ENCODE measurements at regions not wholly inside any gene's neighbourhood (a gene's known extent, or its start where the extent isn't known, plus 50 kb on each side); places are given as distances from the start of the nearest gene placed in this dataset.

GRCh38 chr6:34606477-34607265, 50.5 kb upstream of the SPDEF start:
- no peak overlapping the region for H3K4me2 ChIP-seq (ENCODE audit: insufficient read depth, low read length)
- H3K4me3 ChIP-seq (replicated peaks in 1 of 3; ENCODE audit: insufficient read depth in 1 of 3, low read depth in 1 of 3, low read length in 3 of 3) = no peak overlapping the region
- intact Hi-C loops (cut with micrococcal nuclease) (no loop called here), dilution Hi-C loops (cut with MboI; ENCODE audit: extremely low pct_ligation_motif_present, low sequenced_read_pairs) (no loop called here)
- FAIRE-seq (no peak), DNase-seq (ENCODE audit: low read depth, low spot score) (no peak)
- H3K9ac ChIP-seq (replicated peaks; ENCODE audit: extremely low read depth, insufficient read depth, low read length) = no peak overlapping the region
- BruUV-seq (replicated peaks) = no TSS peak
- no peaks in the 10 kb centered on the region for H3K9me3 ChIP-seq (replicated peaks; ENCODE audit: control insufficient read depth, insufficient read depth, low read length)
- H3K9me1 ChIP-seq (replicated peaks; ENCODE audit: control insufficient read depth, extremely low read depth, insufficient read depth, low read length) = no peaks in the 10 kb centered on the region
- H3K27ac ChIP-seq (ENCODE audit: insufficient read depth, low read depth, low read length) = no peak overlapping the region
- H4K20me1 ChIP-seq (replicated peaks; ENCODE audit: control insufficient read depth, extremely low read depth, insufficient read depth, low read length) = no peaks in the 10 kb centered on the region
- H3K4me1 ChIP-seq (ENCODE audit: control insufficient read depth, extremely low read depth, insufficient read depth, low read length) = peaks cover 10% of the 10 kb centered on the region
- no peak overlapping the region for H2AFZ ChIP-seq (ENCODE audit: low read depth, low read length)
- no peak for TF ChIP-seq FOS (IDR thresholded peaks at IDR 0.05; ENCODE audit: borderline replicate concordance, insufficient read depth, low read length)
- TF ChIP-seq JUN (IDR thresholded peaks at IDR 0.05; ENCODE audit: borderline replicate concordance, insufficient read depth, insufficient read length, low read depth) = no peak
- no peak for TF ChIP-seq EZH2 (IDR thresholded peaks at IDR 0.05; ENCODE audit: borderline replicate concordance, low read depth, low read length, severe bottlenecking)
- no peak for TF ChIP-seq POLR2AphosphoS5 (IDR thresholded peaks at IDR 0.05; ENCODE audit: insufficient read depth, low read depth, low read length)
- TF ChIP-seq POLR2A (IDR thresholded peaks at IDR 0.05; ENCODE audit: low read depth, low read length) = no peak
- no peak for TF ChIP-seq MAX (IDR thresholded peaks at IDR 0.05; ENCODE audit: insufficient read depth, insufficient read length)
- no peak for TF ChIP-seq GATA2 (IDR thresholded peaks at IDR 0.05; ENCODE audit: insufficient read depth, insufficient read length, low read depth, low read length)
- no peak for TF ChIP-seq CTCF (IDR thresholded peaks at IDR 0.05; ENCODE audit: extremely low read depth in 1 of 2, insufficient read depth in 1 of 2, low read depth in 1 of 2, low read length in 2 of 2)
- no peak for TF ChIP-seq MYC (IDR thresholded peaks at IDR 0.05; ENCODE audit: low read depth, low read length)
- ChIA-PET POLR2A (no interaction called here), CTCF (interaction anchor here (4.3 kb wide), 1 partner anchor 146 kb away, joined by 114 read pairs; no protein-coding TSS in a partner anchor)
- H3K27me3 ChIP-seq (ENCODE audit: control insufficient read depth in 2 of 2, insufficient read depth in 2 of 2, low read length in 2 of 2) = no peaks in the 10 kb centered on the region
- peaks cover 20% of the 10 kb centered on the region for H3K79me2 ChIP-seq (ENCODE audit: control insufficient read depth, insufficient read depth, low read length)
- H3K36me3 ChIP-seq (ENCODE audit: control insufficient read depth in 2 of 2, extremely low read depth in 1 of 2, insufficient read depth in 2 of 2, low read length in 2 of 2) = peaks cover 3% of the 10 kb centered on the region in 2 experiments

All from endothelial cell of umbilical vein (primary cell).